CD8-positive, alpha-beta memory T cell (primary cell): ENCODE measurements at regions not wholly inside any gene's neighbourhood (a gene's known extent, or its start where the extent isn't known, plus 50 kb on each side); places are given as distances from the start of the nearest gene placed in this dataset.

Experiments
- CTCF ChIA-PET: fragments of 350-600 bp; sonication (Branson Sonifier 250); formaldehyde crosslinking; loops from one replicate; lab custom pipeline; 2021; ENCODE audit warnings: antibody characterized with exemption; lab: Charles Lee
- POLR2A ChIA-PET: fragments of 350-600 bp; sonication (Branson Sonifier 250); formaldehyde crosslinking; loops from one replicate; lab custom pipeline; 2021; ENCODE audit warnings: antibody characterized with exemption; lab: Charles Lee
- DNase-seq, 5 donors: peaks; one replicate each; pipeline versions ENCODE4 v3.0.0 to v3.0.0-alpha.2; 2020 to 2022; ENCODE audit warnings: mixed read lengths in 1 of 5
- H3K27ac ChIP-seq: one replicate; pipeline ENCODE4 v1.7.0; 2013; ENCODE audit warnings: low read depth, mild to moderate bottlenecking, low read length, moderate library complexity
- H3K27me3 ChIP-seq: 2 replicates; pipeline ENCODE4 v1.7.0; 2013; ENCODE audit warnings: low read length, mild to moderate bottlenecking; ENCODE audit not compliant: insufficient read depth, poor library complexity, severe bottlenecking
- H3K36me3 ChIP-seq: 2 replicates; pipeline ENCODE4 v1.7.0; 2013; ENCODE audit warnings: mild to moderate bottlenecking, low read length, moderate library complexity; ENCODE audit not compliant: insufficient read depth
- H3K4me1 ChIP-seq: 2 replicates; pipeline ENCODE4 v1.7.0; 2013; ENCODE audit warnings: mild to moderate bottlenecking, low read length, moderate library complexity; ENCODE audit not compliant: insufficient read depth
- H3K4me3 ChIP-seq: 2 replicates; pipeline ENCODE4 v1.7.0; 2013; ENCODE audit warnings: mild to moderate bottlenecking, low read length
- H3K9me3 ChIP-seq: 2 replicates; pipeline ENCODE4 v1.7.0; 2013; ENCODE audit warnings: mild to moderate bottlenecking, low read length
- H3K27ac Mint-ChIP-seq, 8 donors: one replicate each; pipeline ENCODE4 v1.8.0; 2020 to 2021; ENCODE audit warnings: mixed read lengths in 8 of 8, mild to moderate bottlenecking in 6 of 8, inconsistent platforms in 3 of 8, moderate library complexity in 3 of 8
- H3K27me3 Mint-ChIP-seq, 2 donors: one replicate each; pipeline ENCODE4 v1.8.0; 2020 to 2021; ENCODE audit warnings: mixed read lengths in 2 of 2, mild to moderate bottlenecking in 1 of 2, moderate library complexity in 1 of 2
- H3K36me3 Mint-ChIP-seq, 3 donors: one replicate each; pipeline ENCODE4 v1.8.0; 2020 to 2021; ENCODE audit warnings: mixed read lengths in 3 of 3, inconsistent platforms in 1 of 3, mild to moderate bottlenecking in 1 of 3
- H3K4me1 Mint-ChIP-seq, 3 donors: one replicate each; pipeline ENCODE4 v1.8.0; 2020 to 2021; ENCODE audit warnings: mixed read lengths in 3 of 3, inconsistent platforms in 1 of 3, mild to moderate bottlenecking in 1 of 3
- H3K4me3 Mint-ChIP-seq, 7 donors: one replicate each; pipeline ENCODE4 v1.8.0; 2020 to 2021; ENCODE audit warnings: mixed read lengths in 7 of 7, mild to moderate bottlenecking in 6 of 7, moderate library complexity in 4 of 7, inconsistent platforms in 2 of 7
- H3K9me3 Mint-ChIP-seq, 5 donors: one replicate each; pipeline ENCODE4 v1.8.0; 2020 to 2022; ENCODE audit warnings: mixed read lengths in 5 of 5, mild to moderate bottlenecking in 3 of 5, moderate library complexity in 2 of 5, inconsistent platforms in 1 of 5

- H3K4me3 ChIP-seq = no peak overlapping the region
- ChIA-PET POLR2A (no interaction called here), CTCF (no interaction called here)
Measured at GRCh38 chr3:30083315-30083714, 523.1 kb upstream of the TGFBR2 start.

DNA sequence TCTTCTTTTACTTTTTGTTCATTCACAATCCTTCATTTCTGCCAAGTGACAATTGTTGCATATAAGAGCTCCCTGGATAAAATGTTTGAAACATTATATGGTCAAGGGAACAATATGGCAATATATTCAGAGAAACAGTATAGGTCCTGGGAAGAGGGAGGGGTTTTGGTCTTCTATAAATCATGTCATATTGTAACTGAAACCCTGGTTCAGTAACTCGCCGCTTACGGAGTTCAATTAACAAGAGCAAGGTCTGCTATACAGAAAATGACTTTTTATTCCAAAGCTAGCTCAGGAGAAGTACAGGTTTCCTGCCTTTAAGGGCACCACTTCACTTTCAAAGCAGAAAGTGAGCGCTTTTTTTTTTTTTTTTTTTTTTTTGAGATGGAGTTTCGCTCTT, 522.1 kb upstream of the TGFBR2 start:
- H3K27ac Mint-ChIP-seq = no peak overlapping the region
- peaks cover 7 to 28% of the 10 kb centered on the region in 2 donors for H3K27me3 Mint-ChIP-seq
- peaks cover 0 to 4% (median 2%) of the 10 kb centered on the region in 3 donors for H3K4me1 Mint-ChIP-seq
- POLR2A ChIA-PET = no interaction called here
- H3K9me3 Mint-ChIP-seq = peaks cover 0 to 2% (median 0%) of the 10 kb centered on the region in 5 donors
- no peaks in the 10 kb centered on the region for H3K9me3 ChIP-seq
- no peak overlapping the region for H3K4me3 Mint-ChIP-seq
- no peaks in the 10 kb centered on the region for H3K27me3 ChIP-seq
- H3K4me1 ChIP-seq = no peaks in the 10 kb centered on the region
- CTCF ChIA-PET = no interaction called here
- H3K27ac ChIP-seq = no peak overlapping the region
- DNase-seq = no peak
- no peaks in the 10 kb centered on the region for H3K36me3 ChIP-seq
- H3K4me3 ChIP-seq = no peak overlapping the region
- no peaks in the 10 kb centered on the region for H3K36me3 Mint-ChIP-seq

More at GRCh38 chr3:30083315-30083714, 523.1 kb upstream of the TGFBR2 start:
- Mint-ChIP-seq H3K27me3 (peaks cover 4 to 20% of the 10 kb centered on the region in 2 donors), H3K4me1 (peaks cover 0 to 4% (median 2%) of the 10 kb centered on the region in 3 donors), H3K4me3 (no peak overlapping the region), H3K27ac (no peak overlapping the region), H3K9me3 (peaks cover 0 to 2% (median 0%) of the 10 kb centered on the region in 5 donors), H3K36me3 (no peaks in the 10 kb centered on the region)
- no peaks in the 10 kb centered on the region for H3K4me1 ChIP-seq
- no peak overlapping the region for H3K27ac ChIP-seq
- H3K36me3 ChIP-seq = no peaks in the 10 kb centered on the region
- DNase-seq = no peak
- no peaks in the 10 kb centered on the region for H3K27me3 ChIP-seq
- no peaks in the 10 kb centered on the region for H3K9me3 ChIP-seq

GRCh38 chr3:30084971-30085403, 521.4 kb upstream of the TGFBR2 start:
- POLR2A ChIA-PET = no interaction called here
- Histone ChIP-seq H3K27me3 (no peaks in the 10 kb centered on the region), H3K4me3 (no peak overlapping the region), H3K27ac (no peak overlapping the region), H3K36me3 (no peaks in the 10 kb centered on the region), H3K9me3 (no peaks in the 10 kb centered on the region), H3K4me1 (no peaks in the 10 kb centered on the region)
- peaks cover 7 to 29% of the 10 kb centered on the region in 2 donors for H3K27me3 Mint-ChIP-seq
- peaks cover 0 to 4% (median 2%) of the 10 kb centered on the region in 3 donors for H3K4me1 Mint-ChIP-seq
- H3K36me3 Mint-ChIP-seq = no peaks in the 10 kb centered on the region
- no peak overlapping the region for H3K4me3 Mint-ChIP-seq
- CTCF ChIA-PET = no interaction called here
- no peak overlapping the region for H3K27ac Mint-ChIP-seq
- no peak for DNase-seq
- peaks cover 0 to 2% (median 0%) of the 10 kb centered on the region in 5 donors for H3K9me3 Mint-ChIP-seq

GRCh38 chr3:30085486-30085885, 520.9 kb upstream of the TGFBR2 start:
- Histone ChIP-seq H3K4me3 (no peak overlapping the region), H3K9me3 (no peaks in the 10 kb centered on the region), H3K4me1 (no peaks in the 10 kb centered on the region), H3K36me3 (no peaks in the 10 kb centered on the region), H3K27me3 (no peaks in the 10 kb centered on the region), H3K27ac (no peak overlapping the region)
- H3K36me3 Mint-ChIP-seq = no peaks in the 10 kb centered on the region
- H3K4me3 Mint-ChIP-seq = no peak overlapping the region
- peaks cover 0 to 4% (median 2%) of the 10 kb centered on the region in 3 donors for H3K4me1 Mint-ChIP-seq
- peaks cover 8 to 32% of the 10 kb centered on the region in 2 donors for H3K27me3 Mint-ChIP-seq
- peaks cover 0 to 2% (median 0%) of the 10 kb centered on the region in 5 donors for H3K9me3 Mint-ChIP-seq
- POLR2A ChIA-PET = no interaction called here
- CTCF ChIA-PET = no interaction called here
- DNase-seq = peak in 1 of 5 donors; percentile 8
- H3K27ac Mint-ChIP-seq = no peak overlapping the region

DNA sequence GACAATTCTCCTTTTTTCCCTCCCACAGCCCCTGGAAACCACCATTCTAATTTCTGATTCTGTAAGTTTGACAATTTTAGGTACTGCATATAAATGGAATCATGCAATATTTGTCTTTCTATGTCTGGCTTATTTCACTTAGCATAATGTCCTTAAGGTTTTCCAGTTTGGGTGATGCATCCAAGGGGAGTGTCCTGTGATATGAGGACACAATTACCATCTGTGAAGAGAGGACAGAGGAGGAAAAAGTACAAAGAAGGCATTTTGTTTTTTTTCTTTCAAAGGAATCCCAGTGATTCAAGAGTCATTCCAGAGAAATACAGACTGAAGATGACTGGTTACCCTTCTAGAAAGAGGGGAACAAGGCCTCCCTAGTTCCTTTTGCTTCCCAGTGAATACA, 514.7 kb upstream of the TGFBR2 start:
- Histone ChIP-seq H3K4me3 (no peak overlapping the region), H3K36me3 (no peaks in the 10 kb centered on the region), H3K27me3 (no peaks in the 10 kb centered on the region), H3K27ac (no peak overlapping the region), H3K9me3 (no peaks in the 10 kb centered on the region), H3K4me1 (no peaks in the 10 kb centered on the region)
- Mint-ChIP-seq H3K36me3 (peaks cover 0 to 4% (median 0%) of the 10 kb centered on the region in 3 donors), H3K4me3 (no peak overlapping the region), H3K4me1 (no peaks in the 10 kb centered on the region), H3K27me3 (peaks cover 14 to 53% of the 10 kb centered on the region in 2 donors), H3K27ac (no peak overlapping the region), H3K9me3 (peaks cover 0 to 12% (median 6%) of the 10 kb centered on the region in 5 donors)
- CTCF ChIA-PET = no interaction called here
- DNase-seq = no peak
- POLR2A ChIA-PET = no interaction called here

DNA sequence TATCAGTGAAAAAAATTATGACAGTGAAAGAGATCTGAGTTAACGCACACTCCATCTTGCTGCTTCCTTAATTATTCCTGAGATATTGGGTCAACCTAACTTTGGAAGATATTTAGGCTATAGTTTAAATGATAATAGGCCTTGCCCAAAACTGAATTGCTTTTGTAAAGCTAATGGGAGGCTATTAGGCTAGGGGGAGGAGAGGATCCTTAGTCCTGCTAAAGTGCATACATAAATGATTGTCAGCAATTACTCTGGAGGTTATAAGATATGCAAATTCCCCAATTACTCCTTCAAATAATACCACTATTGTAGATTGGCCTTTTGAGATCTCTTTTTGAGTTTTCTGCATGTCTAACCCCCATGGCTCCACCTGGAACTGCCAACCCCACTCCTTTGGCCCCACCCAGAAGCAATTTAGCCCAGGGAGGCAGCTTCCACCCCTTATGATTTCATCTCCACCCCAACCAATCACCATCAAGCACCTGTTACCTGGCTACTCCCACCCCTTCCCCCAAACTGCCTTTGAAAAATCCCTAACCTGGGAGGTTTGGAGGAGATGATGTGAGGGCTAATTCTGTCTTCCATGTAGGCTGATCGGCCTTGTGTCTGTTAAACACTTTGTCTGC, 509.3 kb upstream of the TGFBR2 start:
- H3K9me3 Mint-ChIP-seq = peaks cover 0 to 12% (median 4%) of the 10 kb centered on the region in 5 donors
- POLR2A ChIA-PET = no interaction called here

GRCh38 chr3:30098243-30098642, 508.2 kb upstream of the TGFBR2 start:
- Mint-ChIP-seq H3K4me1 (no peaks in the 10 kb centered on the region), H3K9me3 (peaks cover 0 to 12% (median 4%) of the 10 kb centered on the region in 5 donors), H3K4me3 (no peak overlapping the region), H3K27me3 (peaks cover 4 to 14% of the 10 kb centered on the region in 2 donors), H3K36me3 (peaks cover 0 to 3% (median 0%) of the 10 kb centered on the region in 3 donors), H3K27ac (no peak overlapping the region)
- Histone ChIP-seq H3K27ac (no peak overlapping the region), H3K4me1 (no peaks in the 10 kb centered on the region), H3K9me3 (no peaks in the 10 kb centered on the region), H3K36me3 (no peaks in the 10 kb centered on the region), H3K4me3 (no peak overlapping the region), H3K27me3 (no peaks in the 10 kb centered on the region)
- ChIA-PET CTCF (no interaction called here), POLR2A (no interaction called here)
- DNase-seq = no peak

More for the DNA sequence above, 509.3 kb upstream of the TGFBR2 start:
- peaks cover 9 to 25% of the 10 kb centered on the region in 2 donors for H3K27me3 Mint-ChIP-seq
- H3K9me3 ChIP-seq = no peaks in the 10 kb centered on the region
- no peak overlapping the region for H3K27ac ChIP-seq
- no peak overlapping the region for H3K4me3 ChIP-seq
- CTCF ChIA-PET = no interaction called here
- H3K36me3 Mint-ChIP-seq = peaks cover 0 to 3% (median 0%) of the 10 kb centered on the region in 3 donors
- H3K27me3 ChIP-seq = no peaks in the 10 kb centered on the region
- H3K36me3 ChIP-seq = no peaks in the 10 kb centered on the region
- no peaks in the 10 kb centered on the region for H3K4me1 Mint-ChIP-seq
- no peak overlapping the region for H3K27ac Mint-ChIP-seq
- no peak for DNase-seq
- no peak overlapping the region for H3K4me3 Mint-ChIP-seq
- H3K4me1 ChIP-seq = no peaks in the 10 kb centered on the region

DNA sequence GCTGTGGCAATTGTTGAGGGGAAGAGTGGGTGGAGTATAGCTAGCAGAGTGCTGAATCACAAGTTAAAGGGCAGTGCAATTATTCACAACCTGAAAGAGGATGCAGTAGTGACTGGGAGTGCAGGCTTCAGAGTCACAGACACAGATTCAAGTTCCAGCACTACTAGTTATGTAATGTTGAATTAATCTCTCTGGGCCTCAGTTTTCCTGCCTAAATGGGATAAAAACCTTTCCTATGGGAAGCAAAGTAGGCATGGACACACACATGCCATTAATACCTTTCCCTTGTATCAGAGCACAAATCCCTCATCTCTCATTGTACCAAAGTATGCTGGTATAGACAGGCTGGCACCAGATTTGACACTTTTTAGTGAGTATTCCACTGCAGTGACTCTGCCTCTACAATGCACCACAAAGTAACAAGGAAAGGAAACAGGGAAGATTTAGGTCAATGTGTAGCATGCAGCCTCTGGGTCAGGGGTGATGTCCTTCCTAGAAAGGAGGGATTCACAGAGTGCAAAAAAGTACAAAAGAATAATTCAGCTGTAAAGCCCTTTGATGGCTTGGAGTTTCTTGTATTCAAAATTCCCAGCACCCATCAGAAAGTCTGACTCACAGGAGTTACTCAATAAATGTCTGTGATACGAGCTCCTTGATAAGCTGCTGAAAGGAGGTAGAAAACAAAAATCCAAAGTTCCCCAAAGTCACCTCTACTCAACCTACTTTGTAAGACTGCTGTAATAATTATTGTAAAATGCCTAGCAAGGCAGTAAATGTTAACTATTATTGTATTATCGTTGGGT, 507.5 kb upstream of the TGFBR2 start:
- H3K4me3 Mint-ChIP-seq = no peak overlapping the region
- Histone ChIP-seq H3K4me3 (no peak overlapping the region), H3K36me3 (no peaks in the 10 kb centered on the region), H3K4me1 (no peaks in the 10 kb centered on the region), H3K27me3 (no peaks in the 10 kb centered on the region), H3K27ac (no peak overlapping the region), H3K9me3 (no peaks in the 10 kb centered on the region)
- H3K4me1 Mint-ChIP-seq = no peaks in the 10 kb centered on the region
- CTCF ChIA-PET = no interaction called here
- peaks cover 4 to 14% of the 10 kb centered on the region in 2 donors for H3K27me3 Mint-ChIP-seq
- H3K36me3 Mint-ChIP-seq = peaks cover 0 to 3% (median 0%) of the 10 kb centered on the region in 3 donors
- H3K9me3 Mint-ChIP-seq = peaks cover 0 to 11% (median 4%) of the 10 kb centered on the region in 5 donors
- no peak for DNase-seq
- POLR2A ChIA-PET = no interaction called here
- H3K27ac Mint-ChIP-seq = no peak overlapping the region
